DND-41 (cell line): ENCODE measurements at regions not wholly inside any gene's neighbourhood (a gene's known extent, or its start where the extent isn't known, plus 50 kb on each side); places are given as distances from the start of the nearest gene placed in this dataset.

Experiments used
- EZH2 ChIP-seq: IDR thresholded peaks from 3 replicates; pipeline ENCODE4 v1.6.1; 2012; ENCODE audit warnings: borderline replicate concordance, low read depth, mild to moderate bottlenecking, moderate library complexity, low read length, inconsistent platforms; ENCODE audit not compliant: severe bottlenecking
- TF ChIP-seq, protein P1 (sequence below): IDR thresholded peaks from 2 replicates; pipeline ENCODE4 v1.5.1; 2012; ENCODE audit warnings: borderline replicate concordance, low read length, moderate library complexity, mild to moderate bottlenecking; ENCODE audit not compliant: poor library complexity, severe bottlenecking; ENCODE audit errors: extremely low read depth

DNA sequence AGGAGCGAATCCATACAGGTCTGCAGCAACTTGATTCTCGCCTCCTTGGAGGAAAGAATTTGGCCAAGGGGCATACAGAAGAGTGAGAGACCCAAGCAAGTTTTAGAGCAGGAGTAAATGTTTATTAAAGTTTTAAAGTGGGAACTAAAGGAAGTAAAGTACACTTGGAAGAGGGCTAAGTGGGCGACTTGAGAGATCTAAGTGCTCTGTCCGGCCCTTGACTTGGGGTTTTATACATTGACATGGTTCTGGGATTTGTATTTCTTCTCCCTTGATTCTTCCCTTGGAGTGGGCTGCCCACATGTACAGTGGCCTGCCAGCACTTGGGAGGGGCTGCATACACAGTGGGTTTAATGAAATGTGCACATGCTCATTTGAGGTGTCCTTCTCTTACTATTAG is 421.2 kb downstream of the TMEM121 start:
- TF ChIP-seq, protein P1, sequence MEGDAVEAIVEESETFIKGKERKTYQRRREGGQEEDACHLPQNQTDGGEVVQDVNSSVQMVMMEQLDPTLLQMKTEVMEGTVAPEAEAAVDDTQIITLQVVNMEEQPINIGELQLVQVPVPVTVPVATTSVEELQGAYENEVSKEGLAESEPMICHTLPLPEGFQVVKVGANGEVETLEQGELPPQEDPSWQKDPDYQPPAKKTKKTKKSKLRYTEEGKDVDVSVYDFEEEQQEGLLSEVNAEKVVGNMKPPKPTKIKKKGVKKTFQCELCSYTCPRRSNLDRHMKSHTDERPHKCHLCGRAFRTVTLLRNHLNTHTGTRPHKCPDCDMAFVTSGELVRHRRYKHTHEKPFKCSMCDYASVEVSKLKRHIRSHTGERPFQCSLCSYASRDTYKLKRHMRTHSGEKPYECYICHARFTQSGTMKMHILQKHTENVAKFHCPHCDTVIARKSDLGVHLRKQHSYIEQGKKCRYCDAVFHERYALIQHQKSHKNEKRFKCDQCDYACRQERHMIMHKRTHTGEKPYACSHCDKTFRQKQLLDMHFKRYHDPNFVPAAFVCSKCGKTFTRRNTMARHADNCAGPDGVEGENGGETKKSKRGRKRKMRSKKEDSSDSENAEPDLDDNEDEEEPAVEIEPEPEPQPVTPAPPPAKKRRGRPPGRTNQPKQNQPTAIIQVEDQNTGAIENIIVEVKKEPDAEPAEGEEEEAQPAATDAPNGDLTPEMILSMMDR: no peak
- TF ChIP-seq EZH2: no peak
